ENCODE measurements at regions not wholly inside any gene's neighbourhood (a gene's known extent, or its start where the extent isn't known, plus 50 kb on each side); places are given as distances from the start of the nearest gene placed in this dataset.
"Not testable (repeated sequence)": the region's sequence is repeated elsewhere in the genome, so short reads cannot be mapped to it uniquely, and the experiment has no call there.

GRCh38 chr7:96561892-96562291 is 147.8 kb downstream of the SEM1 start:
- no peak for DNase-seq (ENCODE audit: low read depth in 2 of 2)

GRCh38 chr7:96558530-96558929 is 151.1 kb downstream of the SEM1 start:
- DNase-seq (ENCODE audit: low read depth in 2 of 2): no peak

- no peak for DNase-seq (ENCODE audit: low read depth in 2 of 2)
Measured at GRCh38 chr7:96558093-96558492, 151.6 kb downstream of the SEM1 start.

- DNase-seq (ENCODE audit: low read depth in 2 of 2): not testable (repeated sequence)
Measured at GRCh38 chr7:96557598-96557997, 152.0 kb downstream of the SEM1 start.

- DNase-seq (ENCODE audit: low read depth in 2 of 2): no peak
Measured at GRCh38 chr7:96548664-96549063, 161.0 kb downstream of the SEM1 start.

GRCh38 chr7:96547371-96547811 is 162.3 kb downstream of the SEM1 start:
- DNase-seq (ENCODE audit: low read depth in 2 of 2): no peak

GRCh38 chr7:96546426-96546825 is 163.2 kb downstream of the SEM1 start:
- no peak for DNase-seq (ENCODE audit: low read depth in 2 of 2)

GRCh38 chr7:96539471-96539870 is 170.2 kb downstream of the SEM1 start:
- no peak for DNase-seq (ENCODE audit: low read depth in 2 of 2)

GRCh38 chr7:96538632-96539031 is 171.0 kb downstream of the SEM1 start:
- DNase-seq (ENCODE audit: low read depth in 2 of 2): no peak

GRCh38 chr7:96534221-96534620 is 175.4 kb downstream of the SEM1 start:
- DNase-seq (ENCODE audit: low read depth in 2 of 2): no peak

- no peak for DNase-seq (ENCODE audit: low read depth in 2 of 2)
Measured at GRCh38 chr7:96532428-96532935, 177.2 kb downstream of the SEM1 start.

- DNase-seq (ENCODE audit: low read depth in 2 of 2): no peak
Measured at GRCh38 chr7:96531331-96531730, 178.3 kb downstream of the SEM1 start.

- no peak for DNase-seq (ENCODE audit: low read depth in 2 of 2)
Measured at GRCh38 chr7:96530786-96531185, 178.9 kb downstream of the SEM1 start.

- no peak for DNase-seq (ENCODE audit: low read depth in 2 of 2)
Measured at GRCh38 chr7:96527133-96527827, 182.4 kb downstream of the SEM1 start.

- DNase-seq (ENCODE audit: low read depth in 2 of 2): no peak
Measured at GRCh38 chr7:96526496-96526895, 183.2 kb downstream of the SEM1 start.

- no peak for DNase-seq (ENCODE audit: low read depth in 2 of 2)
Measured at GRCh38 chr7:96521068-96521894, 188.4 kb downstream of the SEM1 start.

- DNase-seq (ENCODE audit: low read depth in 2 of 2): peak; percentile 1 to 3
Measured at GRCh38 chr7:96508371-96508770, 186.5 kb upstream of the SLC25A13 start.

- no peak for DNase-seq (ENCODE audit: low read depth in 2 of 2)
Measured at GRCh38 chr7:96503597-96503996, 181.7 kb upstream of the SLC25A13 start.

- DNase-seq (ENCODE audit: low read depth in 2 of 2): no peak
Measured at GRCh38 chr7:96501318-96501717, 179.4 kb upstream of the SLC25A13 start.

- DNase-seq (ENCODE audit: low read depth in 2 of 2): no peak
Measured at GRCh38 chr7:96499532-96499931, 177.6 kb upstream of the SLC25A13 start.

GRCh38 chr7:96497567-96497966 is 175.7 kb upstream of the SLC25A13 start:
- no peak for DNase-seq (ENCODE audit: low read depth in 2 of 2)

- no peak for DNase-seq (ENCODE audit: low read depth in 2 of 2)
Measured at GRCh38 chr7:96495751-96496216, 173.9 kb upstream of the SLC25A13 start.

- no peak for DNase-seq (ENCODE audit: low read depth in 2 of 2)
Measured at GRCh38 chr7:96486681-96487080, 164.8 kb upstream of the SLC25A13 start.

Data from fibroblast of skin of left quadriceps (primary cell).